WERI-Rb-1 (cell line): ENCODE measurements at regions not wholly inside any gene's neighbourhood (a gene's known extent, or its start where the extent isn't known, plus 50 kb on each side); places are given as distances from the start of the nearest gene placed in this dataset.
A peak's percentile ranks its signal among the peaks of the same experiment; 100 is the strongest.

ENCODE experiments used
- DNase-seq: peaks from one replicate; pipeline ENCODE4 v3.0.0-alpha.2; 2020
- H3K27ac ChIP-seq: fragments of 250-450 bp; sonication (Bioruptor Pico); 2 replicates; pipeline ENCODE4 v1.5.1; 2020; ENCODE audit warnings: mild to moderate bottlenecking, moderate library complexity
- H3K27me3 ChIP-seq: fragments of 250-450 bp; sonication (Bioruptor Pico); 2 replicates; pipeline ENCODE4 v1.5.1; 2021; ENCODE audit warnings: mild to moderate bottlenecking, low read depth, moderate library complexity; ENCODE audit not compliant: insufficient read depth, severe bottlenecking
- H3K36me3 ChIP-seq: fragments of 250-450 bp; sonication (Bioruptor Pico); 2 replicates; pipeline ENCODE4 v1.5.1; 2020; ENCODE audit warnings: mild to moderate bottlenecking, moderate library complexity
- H3K4me3 ChIP-seq: 2 replicates; pipeline ENCODE4 v1.5.1; 2011; ENCODE audit warnings: low read depth, mild to moderate bottlenecking, control low read depth, low read length
- H3K9me3 ChIP-seq: fragments of 250-450 bp; sonication (Bioruptor Pico); 2 replicates; pipeline ENCODE4 v1.5.1; 2021; ENCODE audit warnings: mild to moderate bottlenecking, moderate library complexity; ENCODE audit not compliant: severe bottlenecking
- CTCF ChIP-seq: IDR thresholded peaks from 2 replicates; pipeline ENCODE4 v1.5.1; 2011; ENCODE audit warnings: low read depth, mild to moderate bottlenecking, control low read depth, inconsistent platforms, low read length

GRCh38 chr5:96336351-96336985 lies 96.6 kb downstream of the PCSK1 start:
- no peak overlapping the region for H3K27ac ChIP-seq
- peak; percentile 64 for DNase-seq

GRCh38 chr5:96335873-96336272 lies 97.2 kb downstream of the PCSK1 start:
- Histone ChIP-seq H3K36me3 (no peaks in the 10 kb centered on the region), H3K27me3 (no peaks in the 10 kb centered on the region), H3K4me3 (no peak overlapping the region), H3K27ac (no peak overlapping the region), H3K9me3 (no peaks in the 10 kb centered on the region)
- no peak for DNase-seq
- TF ChIP-seq CTCF, result no peak

More at GRCh38 chr5:96336351-96336985, 96.6 kb downstream of the PCSK1 start:
- TF ChIP-seq CTCF, result peak; percentile 82
- H3K9me3 ChIP-seq, result no peaks in the 10 kb centered on the region
- H3K27me3 ChIP-seq, result no peaks in the 10 kb centered on the region
- no peak overlapping the region for H3K4me3 ChIP-seq
- no peaks in the 10 kb centered on the region for H3K36me3 ChIP-seq

GRCh38 chr5:96333391-96333790 lies 99.7 kb downstream of the PCSK1 start:
- no peaks in the 10 kb centered on the region for H3K27me3 ChIP-seq
- no peaks in the 10 kb centered on the region for H3K9me3 ChIP-seq
- TF ChIP-seq CTCF, result no peak
- no peak for DNase-seq
- no peak overlapping the region for H3K27ac ChIP-seq
- no peaks in the 10 kb centered on the region for H3K36me3 ChIP-seq
- H3K4me3 ChIP-seq, result no peak overlapping the region

GRCh38 chr5:96332535-96333366 lies 100.3 kb downstream of the PCSK1 start:
- no peaks in the 10 kb centered on the region for H3K27me3 ChIP-seq
- H3K27ac ChIP-seq, result no peak overlapping the region
- no peaks in the 10 kb centered on the region for H3K9me3 ChIP-seq
- TF ChIP-seq CTCF, result no peak
- H3K36me3 ChIP-seq, result no peaks in the 10 kb centered on the region
- H3K4me3 ChIP-seq, result no peak overlapping the region
- DNase-seq, result no peak

- Histone ChIP-seq H3K4me3 (no peak overlapping the region), H3K27ac (no peak overlapping the region), H3K36me3 (no peaks in the 10 kb centered on the region), H3K27me3 (no peaks in the 10 kb centered on the region), H3K9me3 (no peaks in the 10 kb centered on the region)
- TF ChIP-seq CTCF, result no peak
- DNase-seq, result no peak
Measured at GRCh38 chr5:96331681-96332361, 101.2 kb downstream of the PCSK1 start.
